Posterior vena cava (tissue), 2 donors: ENCODE measurements at regions not wholly inside any gene's neighbourhood (a gene's known extent, or its start where the extent isn't known, plus 50 kb on each side); places are given as distances from the start of the nearest gene placed in this dataset.

Experiments used
- DNase-seq: peaks from one replicate; pipeline ENCODE4 v3.0.0-alpha.2; 2020; ENCODE audit warnings: low spot score
- intact Hi-C, 2 donors: fragments of 100-400 bp; cut with DNase I; formaldehyde crosslinking; loops; one replicate each; pipeline versions ENCODE4 v1.14.1 to v1.14.2; 2022 to 2023
- donor health status: DM: yes; HTN: yes; CAD: no.
- donor health status: DM: yes; HTN: yes; CAD: no.

GRCh38 chr3:151935446-151935845 lies 62.0 kb downstream of the SUCNR1 start:
- intact Hi-C loops = no loop called here
- DNase-seq = no peak

- intact Hi-C loops = no loop called here
- DNase-seq = no peak
Measured at GRCh38 chr3:151940481-151940880, 67.0 kb downstream of the SUCNR1 start.

- intact Hi-C loops = no loop called here
- DNase-seq = no peak
Measured at GRCh38 chr3:151943539-151943938, 70.1 kb downstream of the SUCNR1 start.

GRCh38 chr3:151944356-151944755 lies 70.9 kb downstream of the SUCNR1 start:
- no peak for DNase-seq
- intact Hi-C loops = no loop called here

- intact Hi-C loops = no loop called here
- no peak for DNase-seq
Measured at GRCh38 chr3:151946606-151947005, 73.2 kb downstream of the SUCNR1 start.

GRCh38 chr3:151949706-151950105 lies 76.3 kb downstream of the SUCNR1 start:
- no peak for DNase-seq
- intact Hi-C loops = no loop called here

GRCh38 chr3:151955356-151955755 lies 81.9 kb downstream of the SUCNR1 start:
- intact Hi-C loops = no loop called here
- no peak for DNase-seq

- intact Hi-C loops = no loop called here
Measured at GRCh38 chr3:151960961-151961580, 87.6 kb downstream of the SUCNR1 start.

GRCh38 chr3:151962352-151962751 lies 88.9 kb downstream of the SUCNR1 start:
- DNase-seq = no peak
- intact Hi-C loops = no loop called here

More at GRCh38 chr3:151960961-151961580, 87.6 kb downstream of the SUCNR1 start:
- DNase-seq = no peak

GRCh38 chr3:151962912-151963311 lies 89.5 kb downstream of the SUCNR1 start:
- no peak for DNase-seq
- intact Hi-C loops = no loop called here

- intact Hi-C loops = no loop called here
- DNase-seq = no peak
Measured at GRCh38 chr3:151964743-151965142, 91.3 kb downstream of the SUCNR1 start.

- no peak for DNase-seq
- intact Hi-C loops = no loop called here
Measured at GRCh38 chr3:151969026-151969642, 95.7 kb downstream of the SUCNR1 start.

GRCh38 chr3:151971814-151972579 lies 98.6 kb downstream of the SUCNR1 start:
- intact Hi-C loops = no loop called here
- DNase-seq = no peak

- no peak for DNase-seq
- intact Hi-C loops = no loop called here
Measured at GRCh38 chr3:151974067-151974466, 100.6 kb downstream of the SUCNR1 start.

- no peak for DNase-seq
- intact Hi-C loops = no loop called here
Measured at GRCh38 chr3:151976211-151977050, 103.0 kb downstream of the SUCNR1 start.

- DNase-seq = no peak
- intact Hi-C loops = no loop called here
Measured at GRCh38 chr3:151979906-151980305, 106.5 kb downstream of the SUCNR1 start.

GRCh38 chr3:151983538-151983937 lies 110.1 kb downstream of the SUCNR1 start:
- intact Hi-C loops = no loop called here

GRCh38 chr3:151985787-151986430 lies 112.5 kb downstream of the SUCNR1 start:
- no peak for DNase-seq
- intact Hi-C loops = no loop called here

More at GRCh38 chr3:151983538-151983937, 110.1 kb downstream of the SUCNR1 start:
- no peak for DNase-seq

GRCh38 chr3:151987893-151988292 lies 114.5 kb downstream of the SUCNR1 start:
- intact Hi-C loops = no loop called here
- DNase-seq = no peak
